Ovary (tissue), 3 donors: ENCODE measurements at regions not wholly inside any gene's neighbourhood (a gene's known extent, or its start where the extent isn't known, plus 50 kb on each side); places are given as distances from the start of the nearest gene placed in this dataset.

Experiments
- EP300 ChIP-seq: sonication (generic); formaldehyde crosslinking; IDR thresholded peaks from one replicate; pipeline ENCODE4 v1.6.1; 2017; ENCODE audit warnings: antibody characterized with exemption
- TF ChIP-seq, protein P1 (sequence below), 3 donors: fragments of 450-650 bp in 2 of 3; fragments of 200-600 bp in 1 of 3; IDR thresholded peaks; one replicate each; pipeline versions ENCODE4 v1.5.1 to v1.8.0; 2016 to 2022; ENCODE audit warnings: antibody characterized with exemption in 3 of 3, mild to moderate bottlenecking in 1 of 3
- donor health status: DM: no; HTN: no; CAD: no.

DNA sequence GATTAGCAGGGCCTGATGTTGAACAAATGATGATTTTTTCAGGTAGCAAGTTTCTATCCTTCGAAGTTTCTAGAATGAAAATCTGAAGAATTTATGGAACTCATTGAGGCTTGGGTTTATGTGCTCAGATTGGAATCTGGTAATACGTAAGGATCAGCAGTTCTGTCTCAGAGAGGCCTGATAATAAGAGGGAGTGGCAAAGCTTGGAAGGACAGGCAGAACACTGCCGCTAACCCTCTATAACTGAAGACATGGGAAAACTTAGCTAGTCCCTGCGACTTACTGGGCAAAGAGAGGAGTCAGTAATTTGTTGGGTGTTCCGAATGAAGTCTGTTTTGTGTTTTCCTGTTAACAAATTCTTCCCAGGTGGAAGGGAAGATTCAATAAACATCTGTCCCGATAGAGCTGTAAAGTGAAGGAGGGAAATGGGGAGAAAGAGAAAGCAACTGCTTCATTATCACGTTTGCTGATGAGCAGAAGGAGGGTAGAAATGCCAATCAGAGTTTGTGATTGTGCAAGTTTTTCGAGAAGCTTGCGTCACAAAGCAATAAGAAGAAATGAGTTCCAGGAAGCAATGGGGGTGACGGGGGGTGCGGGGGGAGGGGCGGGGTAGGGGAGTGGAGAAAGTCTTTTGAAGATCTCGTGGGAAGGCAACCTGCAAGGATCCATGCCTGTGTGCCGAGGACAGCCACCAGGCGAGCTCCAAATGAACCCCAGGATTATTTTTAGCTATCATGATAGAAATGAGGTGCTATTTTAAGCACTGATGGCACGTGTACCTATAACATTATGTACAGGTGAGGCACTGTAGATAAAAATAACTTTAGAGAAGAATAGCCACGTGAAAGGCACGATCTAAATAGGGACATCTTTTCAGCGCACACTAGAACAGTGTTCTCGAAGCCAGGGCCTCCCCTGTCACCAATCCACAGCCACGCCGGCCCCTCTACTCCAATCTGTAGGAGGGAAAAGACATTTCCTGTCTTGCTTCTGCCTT, 224.1 kb downstream of the FGF9 start:
- TF ChIP-seq, protein P1, sequence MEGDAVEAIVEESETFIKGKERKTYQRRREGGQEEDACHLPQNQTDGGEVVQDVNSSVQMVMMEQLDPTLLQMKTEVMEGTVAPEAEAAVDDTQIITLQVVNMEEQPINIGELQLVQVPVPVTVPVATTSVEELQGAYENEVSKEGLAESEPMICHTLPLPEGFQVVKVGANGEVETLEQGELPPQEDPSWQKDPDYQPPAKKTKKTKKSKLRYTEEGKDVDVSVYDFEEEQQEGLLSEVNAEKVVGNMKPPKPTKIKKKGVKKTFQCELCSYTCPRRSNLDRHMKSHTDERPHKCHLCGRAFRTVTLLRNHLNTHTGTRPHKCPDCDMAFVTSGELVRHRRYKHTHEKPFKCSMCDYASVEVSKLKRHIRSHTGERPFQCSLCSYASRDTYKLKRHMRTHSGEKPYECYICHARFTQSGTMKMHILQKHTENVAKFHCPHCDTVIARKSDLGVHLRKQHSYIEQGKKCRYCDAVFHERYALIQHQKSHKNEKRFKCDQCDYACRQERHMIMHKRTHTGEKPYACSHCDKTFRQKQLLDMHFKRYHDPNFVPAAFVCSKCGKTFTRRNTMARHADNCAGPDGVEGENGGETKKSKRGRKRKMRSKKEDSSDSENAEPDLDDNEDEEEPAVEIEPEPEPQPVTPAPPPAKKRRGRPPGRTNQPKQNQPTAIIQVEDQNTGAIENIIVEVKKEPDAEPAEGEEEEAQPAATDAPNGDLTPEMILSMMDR (IDR thresholded peaks at IDR 0.05): no peak
- TF ChIP-seq EP300: no peak
